GM23248 (cell line): ENCODE measurements at regions not wholly inside any gene's neighbourhood (a gene's known extent, or its start where the extent isn't known, plus 50 kb on each side); places are given as distances from the start of the nearest gene placed in this dataset.
"Not testable (repeated sequence)": the region's sequence is repeated elsewhere in the genome, so short reads cannot be mapped to it uniquely, and the experiment has no call there.

Experiments used
- DNase-seq: peaks from one replicate; pipeline ENCODE4 v3.0.0-alpha.2; 2015
- H2AFZ ChIP-seq: fragments of 200-600 bp; sonication (generic); 2 replicates; pipeline ENCODE4 v1.6.1; 2016; ENCODE audit warnings: antibody characterized with exemption
- H3F3A ChIP-seq: fragments of 200-600 bp; sonication (generic); 2 replicates; pipeline ENCODE4 v1.6.1; 2016; ENCODE audit warnings: mild to moderate bottlenecking, antibody characterized with exemption, mixed run types; ENCODE audit not compliant: insufficient read depth
- H3K27ac ChIP-seq: fragments of 200-600 bp; sonication (generic); 2 replicates; pipeline ENCODE4 v1.5.1; 2016; ENCODE audit warnings: mild to moderate bottlenecking
- H3K27me3 ChIP-seq: fragments of 200-600 bp; sonication (generic); replicated peaks from 2 replicates; pipeline ENCODE4 v1.6.1; 2016; ENCODE audit warnings: mild to moderate bottlenecking; ENCODE audit not compliant: insufficient read depth
- H3K36me3 ChIP-seq: fragments of 200-600 bp; sonication (generic); 2 replicates; pipeline ENCODE4 v1.6.1; 2016; ENCODE audit warnings: low read depth, mild to moderate bottlenecking
- H3K4me1 ChIP-seq: fragments of 200-600 bp; sonication (generic); 2 replicates; pipeline ENCODE4 v1.6.1; 2016; ENCODE audit warnings: mild to moderate bottlenecking; ENCODE audit not compliant: insufficient read depth
- H3K4me2 ChIP-seq: fragments of 200-600 bp; sonication (generic); one replicate; pipeline ENCODE4 v1.6.1; 2016; ENCODE audit warnings: mild to moderate bottlenecking; ENCODE audit not compliant: unreplicated experiment
- H3K4me3 ChIP-seq: fragments of 200-600 bp; sonication (generic); 2 replicates; pipeline ENCODE4 v1.5.1; 2016; ENCODE audit warnings: mild to moderate bottlenecking
- H3K79me2 ChIP-seq: fragments of 200-600 bp; sonication (generic); 2 replicates; pipeline ENCODE4 v1.6.1; 2016; ENCODE audit warnings: mild to moderate bottlenecking; ENCODE audit not compliant: insufficient read depth
- H3K9ac ChIP-seq: fragments of 200-600 bp; sonication (generic); 2 replicates; pipeline ENCODE4 v1.6.1; 2016; ENCODE audit warnings: mild to moderate bottlenecking
- H3K9me2 ChIP-seq: fragments of 200-600 bp; sonication (generic); 2 replicates; pipeline ENCODE4 v1.6.1; 2016; ENCODE audit warnings: mixed run types, mild to moderate bottlenecking, moderate library complexity; ENCODE audit not compliant: insufficient read depth
- H3K9me3 ChIP-seq: fragments of 200-600 bp; sonication (generic); one replicate; pipeline ENCODE4 v1.6.1; 2017; ENCODE audit warnings: low read depth
- H4K20me1 ChIP-seq: fragments of 200-600 bp; sonication (generic); 2 replicates; pipeline ENCODE4 v1.6.0; 2016; ENCODE audit not compliant: insufficient read depth
- EZH2 ChIP-seq: fragments of 200-600 bp; sonication (generic); IDR thresholded peaks from 2 replicates; pipeline ENCODE4 v1.6.1; 2018; ENCODE audit warnings: antibody characterized with exemption, mild to moderate bottlenecking; ENCODE audit not compliant: insufficient read depth, poor library complexity, severe bottlenecking
- EZH2phosphoT487 ChIP-seq: fragments of 200-600 bp; sonication (generic); IDR thresholded peaks from 2 replicates; pipeline ENCODE4 v1.6.1; 2018; ENCODE audit warnings: antibody characterized with exemption, moderate library complexity, mild to moderate bottlenecking, low read depth; ENCODE audit not compliant: insufficient read depth
- WGBS, 2 experiments: methylation state at CpG; one replicate each; pipeline ENCODE4 v1.1.6; 2015 to 2017; ENCODE audit warnings: low lambda C conversion rate in 2 of 2, low coverage in 1 of 2; ENCODE audit errors: missing lambda C conversion rate in 2 of 2; 5-methylcytosine and 5-hydroxymethylcytosine counted together
- in situ Hi-C: fragments of 300-500 bp; cut with MboI; formaldehyde crosslinking; loops from 2 replicates; pipeline ENCODE4 v1.15.0; 2020

DNA sequence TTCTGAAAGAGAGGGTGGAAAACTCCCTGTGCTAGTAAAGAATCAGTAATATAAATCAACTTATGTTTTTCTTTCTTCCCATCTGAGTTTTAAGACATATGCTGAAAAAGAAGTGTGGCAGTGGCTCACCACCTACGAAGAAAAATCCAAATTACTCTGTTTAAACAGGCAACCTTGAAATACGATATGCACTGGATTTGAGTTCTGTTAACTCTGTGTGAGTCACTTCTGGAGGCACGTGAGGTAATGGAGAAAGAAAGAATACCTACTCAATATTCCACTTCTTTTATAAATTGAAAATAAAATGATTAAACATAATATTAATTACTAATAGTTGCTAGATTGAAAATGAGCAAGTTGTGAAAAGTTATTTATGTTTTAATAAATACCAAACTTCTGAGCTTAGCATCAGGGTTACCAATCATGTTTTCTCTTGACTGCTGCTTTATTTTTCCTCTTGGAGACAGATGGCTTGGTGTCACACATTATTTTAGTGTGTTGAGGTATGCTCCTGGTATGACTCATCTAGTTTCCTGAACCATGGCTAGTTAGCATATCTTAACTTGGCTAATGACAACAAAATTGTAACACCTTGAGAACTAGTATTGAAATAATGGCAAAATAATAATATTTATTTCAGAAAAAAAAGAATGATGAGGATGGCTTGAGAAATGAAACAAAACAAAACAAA is 1705.5 kb upstream of the PIK3C3 start:
- Histone ChIP-seq H3K9me2 (no peaks in the 10 kb centered on the region), H4K20me1 (no peaks in the 10 kb centered on the region), H3K4me1 (no peaks in the 10 kb centered on the region), H3K27me3 (no peaks in the 10 kb centered on the region), H3K4me3 (no peak overlapping the region), H3K9me3 (no peaks in the 10 kb centered on the region), H3K27ac (no peak overlapping the region), H3K36me3 (no peaks in the 10 kb centered on the region), H3F3A (no peaks in the 10 kb centered on the region), H2AFZ (no peak overlapping the region), H3K9ac (no peak overlapping the region), H3K79me2 (no peaks in the 10 kb centered on the region), H3K4me2 (no peak overlapping the region)
- 53 to 60% methylated on average over 3 of the region's 3 CpGs for WGBS, 2 experiments
- in situ Hi-C loops, result no loop called here
- no peak for DNase-seq
- no peak for TF ChIP-seq EZH2
- no peak for TF ChIP-seq EZH2phosphoT487

- H3K9ac ChIP-seq, H3K9me2 ChIP-seq, DNase-seq, H2AFZ ChIP-seq, H3K27ac ChIP-seq, H3K27me3 ChIP-seq, H4K20me1 ChIP-seq, H3K4me1 ChIP-seq, H3K79me2 ChIP-seq, H3K36me3 ChIP-seq, H3F3A ChIP-seq, H3K4me2 ChIP-seq, H3K9me3 ChIP-seq, in situ Hi-C loops, H3K4me3 ChIP-seq: not testable (repeated sequence)
- WGBS, 2 experiments, result 63 to 68% methylated on average over 4 to 5 of the region's 5 CpGs
Measured at GRCh38 chr18:40245612-40246011, 1709.4 kb upstream of the PIK3C3 start.

- H3K9me2 ChIP-seq, result no peaks in the 10 kb centered on the region
- WGBS, 2 experiments, result 0 to 11% methylated on average over 1 of the region's 1 CpG
- H3K27ac ChIP-seq, result no peak overlapping the region
- H4K20me1 ChIP-seq, result no peaks in the 10 kb centered on the region
- no peak for TF ChIP-seq EZH2
- TF ChIP-seq EZH2phosphoT487, result no peak
- in situ Hi-C loops, result no loop called here
- no peaks in the 10 kb centered on the region for H3K36me3 ChIP-seq
- H2AFZ ChIP-seq, result no peak overlapping the region
- no peak for DNase-seq
- H3K4me1 ChIP-seq, result no peaks in the 10 kb centered on the region
- H3K79me2 ChIP-seq, result no peaks in the 10 kb centered on the region
- H3K4me3 ChIP-seq, result no peak overlapping the region
- no peaks in the 10 kb centered on the region for H3K27me3 ChIP-seq
- no peak overlapping the region for H3K9ac ChIP-seq
- H3K4me2 ChIP-seq, result no peak overlapping the region
- no peaks in the 10 kb centered on the region for H3F3A ChIP-seq
- H3K9me3 ChIP-seq, result no peaks in the 10 kb centered on the region
Measured at GRCh38 chr18:40243607-40244006, 1711.4 kb upstream of the PIK3C3 start.

GRCh38 chr18:40235836-40236235 is 1719.2 kb upstream of the PIK3C3 start:
- 60 to 62% methylated on average over 6 of the region's 6 CpGs for whole genome bisulfite sequencing, 2 experiments
- in situ Hi-C loops, result no loop called here
- TF ChIP-seq EZH2phosphoT487 (no peak), EZH2 (no peak)

GRCh38 chr18:40235323-40235722 is 1719.7 kb upstream of the PIK3C3 start:
- in situ Hi-C loops, result no loop called here
- H3K9ac ChIP-seq, result no peak overlapping the region

More at GRCh38 chr18:40235836-40236235, 1719.2 kb upstream of the PIK3C3 start:
- Histone ChIP-seq H2AFZ (no peak overlapping the region), H3K27ac (no peak overlapping the region), H3K9ac (no peak overlapping the region), H3K9me3 (no peaks in the 10 kb centered on the region), H4K20me1 (no peaks in the 10 kb centered on the region), H3F3A (no peaks in the 10 kb centered on the region), H3K79me2 (no peaks in the 10 kb centered on the region), H3K36me3 (no peaks in the 10 kb centered on the region), H3K4me1 (no peaks in the 10 kb centered on the region), H3K9me2 (no peaks in the 10 kb centered on the region), H3K27me3 (no peaks in the 10 kb centered on the region), H3K4me2 (no peak overlapping the region), H3K4me3 (no peak overlapping the region)
- DNase-seq, result no peak

More at GRCh38 chr18:40235323-40235722, 1719.7 kb upstream of the PIK3C3 start:
- H3K36me3 ChIP-seq, result no peaks in the 10 kb centered on the region
- H4K20me1 ChIP-seq, result no peaks in the 10 kb centered on the region
- H3K4me1 ChIP-seq, result no peaks in the 10 kb centered on the region
- no peaks in the 10 kb centered on the region for H3K79me2 ChIP-seq
- no peaks in the 10 kb centered on the region for H3K9me3 ChIP-seq
- no peak overlapping the region for H3K4me2 ChIP-seq
- no peak overlapping the region for H2AFZ ChIP-seq
- no peaks in the 10 kb centered on the region for H3K9me2 ChIP-seq
- H3K4me3 ChIP-seq, result no peak overlapping the region
- no peak overlapping the region for H3K27ac ChIP-seq
- DNase-seq, result no peak
- 32 to 37% methylated on average over 2 of the region's 2 CpGs for WGBS, 2 experiments
- H3F3A ChIP-seq, result no peaks in the 10 kb centered on the region
- no peaks in the 10 kb centered on the region for H3K27me3 ChIP-seq
- no peak for TF ChIP-seq EZH2
- TF ChIP-seq EZH2phosphoT487, result no peak
